Ishikawa (cell line): ENCODE measurements at regions not wholly inside any gene's neighbourhood (a gene's known extent, or its start where the extent isn't known, plus 50 kb on each side); places are given as distances from the start of the nearest gene placed in this dataset.

Source experiments
- CREB1 ChIP-seq: IDR thresholded peaks from 2 replicates; pipeline ENCODE4 v1.6.1; 2012; ENCODE audit warnings: low read depth
- EP300 ChIP-seq: IDR thresholded peaks from 2 replicates; pipeline ENCODE4 v1.6.1; 2012; ENCODE audit warnings: borderline replicate concordance
- REST ChIP-seq: IDR thresholded peaks from 2 replicates; pipeline ENCODE4 v1.6.1; 2012; ENCODE audit warnings: low read depth, mild to moderate bottlenecking
- ZBTB7A ChIP-seq: IDR thresholded peaks from 2 replicates; pipeline ENCODE4 v1.6.1; 2012; ENCODE audit warnings: low read depth

DNA sequence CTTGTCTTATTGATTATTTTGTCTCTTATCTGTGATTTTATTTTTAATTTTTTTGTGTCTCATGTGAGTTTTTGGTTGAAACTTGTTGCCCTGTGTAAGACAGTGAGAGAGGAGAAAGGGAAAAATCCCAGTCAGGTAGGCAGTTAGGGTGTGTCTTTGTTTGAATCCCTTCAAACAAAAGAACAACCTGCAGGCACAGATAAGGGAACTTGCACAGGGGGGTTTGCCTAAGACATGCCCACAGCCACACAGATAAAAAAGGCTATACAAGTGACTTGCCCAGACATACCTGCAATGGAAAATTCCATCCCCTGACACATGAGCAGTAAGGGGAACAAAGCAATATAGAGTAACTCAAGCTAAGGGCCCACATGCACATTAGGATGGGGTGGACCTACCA lies 127.8 kb upstream of the PLET1 start:
- TF ChIP-seq ZBTB7A (no peak), REST (no peak), EP300 (no peak), CREB1 (no peak)
